A673 (cell line): ENCODE measurements at regions not wholly inside any gene's neighbourhood (a gene's known extent, or its start where the extent isn't known, plus 50 kb on each side); places are given as distances from the start of the nearest gene placed in this dataset.

Experiments
- BruUV-seq: library from RNA; stranded (reverse); fragments of 400-500 nt; replicated peaks from 2 replicates; lab custom pipeline; 2021; lab: Mats Ljungman, UMichigan
- CTCF ChIA-PET: fragments of 300-600 bp; sonication (Branson Sonifier 250); formaldehyde crosslinking; loops from one replicate; lab custom pipeline; 2022; ENCODE audit warnings: antibody characterized with exemption; lab: Charles Lee
- POLR2A ChIA-PET: fragments of 300-600 bp; sonication (Branson Sonifier 250); formaldehyde crosslinking; loops from one replicate; lab custom pipeline; 2022; ENCODE audit warnings: antibody characterized with exemption; ENCODE audit not compliant: low non-redundant PET; lab: Charles Lee
- DNase-seq: peaks from one replicate; pipeline ENCODE4 v3.0.0-alpha.2; 2015; ENCODE audit warnings: low spot score
- H3K27ac ChIP-seq: fragments of 200-600 bp; sonication (generic); 2 replicates; pipeline ENCODE4 v1.5.1; 2016; ENCODE audit warnings: mixed run types, low read depth, mild to moderate bottlenecking, mixed read lengths, antibody characterized with exemption, low read length; ENCODE audit not compliant: poor library complexity, severe bottlenecking
- H3K27me3 ChIP-seq: fragments of 200-600 bp; sonication (generic); replicated peaks from 2 replicates; pipeline ENCODE4 v1.6.1; 2017; ENCODE audit warnings: mixed run types, low read depth, mild to moderate bottlenecking, mixed read lengths, antibody characterized with exemption, low read length; ENCODE audit not compliant: insufficient read depth, poor library complexity
- H3K36me3 ChIP-seq: fragments of 200-600 bp; sonication (generic); 2 replicates; pipeline ENCODE4 v1.6.1; 2016; ENCODE audit warnings: mixed run types, mild to moderate bottlenecking, mixed read lengths, antibody characterized with exemption, low read length; ENCODE audit not compliant: insufficient read depth, poor library complexity, severe bottlenecking
- H3K4me1 ChIP-seq: fragments of 200-600 bp; sonication (generic); 2 replicates; pipeline ENCODE4 v1.6.1; 2017; ENCODE audit warnings: mixed run types, mild to moderate bottlenecking, mixed read lengths, antibody characterized with exemption, low read length; ENCODE audit not compliant: insufficient read depth, poor library complexity, severe bottlenecking
- H3K4me3 ChIP-seq: fragments of 200-600 bp; sonication (generic); 2 replicates; pipeline ENCODE4 v1.5.1; 2016; ENCODE audit warnings: low read depth, mixed run types, mild to moderate bottlenecking, mixed read lengths, low read length; ENCODE audit not compliant: poor library complexity, severe bottlenecking
- H3K9me3 ChIP-seq: fragments of 200-600 bp; sonication (generic); 2 replicates; pipeline ENCODE4 v1.6.1; 2016; ENCODE audit warnings: mixed run types, low read depth, mild to moderate bottlenecking, mixed read lengths, antibody characterized with exemption, low read length; ENCODE audit not compliant: poor library complexity, severe bottlenecking
- CTCF ChIP-seq: fragments of 300-800, 200-600 bp; sonication (generic); conservative IDR thresholded peaks from 2 replicates; pipeline ENCODE4 v1.5.1; 2017; ENCODE audit warnings: low read depth, mild to moderate bottlenecking, antibody characterized with exemption, low read length, moderate library complexity, mixed read lengths
- EZH2 ChIP-seq: fragments of 200-600 bp; sonication (generic); IDR thresholded peaks from 2 replicates; pipeline ENCODE4 v1.6.1; 2017; ENCODE audit warnings: borderline replicate concordance, low read depth, mild to moderate bottlenecking, mixed read lengths, antibody characterized with exemption, low read length; ENCODE audit not compliant: poor library complexity, severe bottlenecking
- intact Hi-C: fragments of 100-400 bp; cut with micrococcal nuclease; formaldehyde crosslinking; loops from one replicate; pipeline ENCODE4 v1.10.0; 2022; ENCODE audit not compliant: unreplicated experiment

GRCh38 chr3:165395188-165395587, 199.0 kb upstream of the SLITRK3 start:
- no peak for DNase-seq
- POLR2A ChIA-PET, result no interaction called here
- BruUV-seq, result no TSS peak
- H3K9me3 ChIP-seq, result no peaks in the 10 kb centered on the region
- H3K27ac ChIP-seq, result no peak overlapping the region
- no peaks in the 10 kb centered on the region for H3K27me3 ChIP-seq
- intact Hi-C loops, result no loop called here
- TF ChIP-seq CTCF, result no peak
- TF ChIP-seq EZH2, result no peak
- CTCF ChIA-PET, result no interaction called here
- H3K4me3 ChIP-seq, result no peak overlapping the region
- no peaks in the 10 kb centered on the region for H3K36me3 ChIP-seq
- no peaks in the 10 kb centered on the region for H3K4me1 ChIP-seq

GRCh38 chr3:165393461-165393860, 197.3 kb upstream of the SLITRK3 start:
- TF ChIP-seq CTCF (no peak), EZH2 (no peak)
- no peaks in the 10 kb centered on the region for H3K9me3 ChIP-seq
- CTCF ChIA-PET, result no interaction called here
- POLR2A ChIA-PET, result no interaction called here
- H3K27me3 ChIP-seq, result no peaks in the 10 kb centered on the region
- H3K4me1 ChIP-seq, result no peaks in the 10 kb centered on the region
- BruUV-seq, result no TSS peak
- no peak overlapping the region for H3K4me3 ChIP-seq
- intact Hi-C loops, result no loop called here
- DNase-seq, result no peak
- H3K27ac ChIP-seq, result no peak overlapping the region
- no peaks in the 10 kb centered on the region for H3K36me3 ChIP-seq

GRCh38 chr3:165390166-165390565, 194.0 kb upstream of the SLITRK3 start:
- no peaks in the 10 kb centered on the region for H3K36me3 ChIP-seq
- ChIA-PET POLR2A (no interaction called here), CTCF (no interaction called here)
- H3K27ac ChIP-seq, result no peak overlapping the region
- TF ChIP-seq EZH2, result no peak
- TF ChIP-seq CTCF, result no peak
- no peak for DNase-seq
- no peaks in the 10 kb centered on the region for H3K9me3 ChIP-seq
- intact Hi-C loops, result no loop called here
- no peak overlapping the region for H3K4me3 ChIP-seq
- H3K4me1 ChIP-seq, result no peaks in the 10 kb centered on the region
- H3K27me3 ChIP-seq, result no peaks in the 10 kb centered on the region
- BruUV-seq, result no TSS peak
